Fibroblast of skin of right quadriceps (primary cell): ENCODE measurements at regions not wholly inside any gene's neighbourhood (a gene's known extent, or its start where the extent isn't known, plus 50 kb on each side); places are given as distances from the start of the nearest gene placed in this dataset.
"Not testable (repeated sequence)": the region's sequence is repeated elsewhere in the genome, so short reads cannot be mapped to it uniquely, and the experiment has no call there.

ENCODE experiments used
- DNase-seq: peaks from one replicate; pipeline ENCODE4 v3.0.0-alpha.2; 2013

- DNase-seq, result no peak
Measured at GRCh38 chr2:153299809-153300208, 178.8 kb downstream of the RPRM start.

- no peak for DNase-seq
Measured at GRCh38 chr2:153299217-153299616, 179.3 kb downstream of the RPRM start.

DNA sequence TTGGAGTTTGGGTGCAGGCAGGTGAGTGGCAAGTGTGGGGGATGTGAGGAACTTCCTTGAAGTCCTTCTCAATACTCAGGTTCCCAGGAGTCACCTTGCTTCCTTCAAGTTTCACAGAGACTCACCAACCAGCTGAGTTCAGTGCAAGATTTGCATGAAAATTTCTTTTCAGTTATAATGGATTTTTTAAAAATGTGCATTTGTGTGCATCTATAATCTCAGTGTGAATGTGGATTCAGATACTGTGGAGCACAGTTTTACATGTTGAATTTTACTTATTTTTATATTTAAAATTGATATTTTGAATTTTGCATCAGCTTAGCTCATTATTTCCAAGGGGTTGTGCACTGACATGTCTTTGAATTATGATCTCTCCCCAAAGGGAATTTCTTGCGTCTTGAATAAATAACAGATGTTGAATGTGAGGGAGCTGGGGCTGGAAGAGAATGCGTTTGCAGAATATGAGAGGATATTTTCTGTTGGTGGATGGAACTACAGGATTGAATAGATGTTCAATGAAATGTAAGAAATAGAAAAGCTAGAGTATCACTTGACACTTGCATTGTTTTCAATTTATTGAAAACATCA is 184.3 kb downstream of the RPRM start:
- DNase-seq, result no peak

DNA sequence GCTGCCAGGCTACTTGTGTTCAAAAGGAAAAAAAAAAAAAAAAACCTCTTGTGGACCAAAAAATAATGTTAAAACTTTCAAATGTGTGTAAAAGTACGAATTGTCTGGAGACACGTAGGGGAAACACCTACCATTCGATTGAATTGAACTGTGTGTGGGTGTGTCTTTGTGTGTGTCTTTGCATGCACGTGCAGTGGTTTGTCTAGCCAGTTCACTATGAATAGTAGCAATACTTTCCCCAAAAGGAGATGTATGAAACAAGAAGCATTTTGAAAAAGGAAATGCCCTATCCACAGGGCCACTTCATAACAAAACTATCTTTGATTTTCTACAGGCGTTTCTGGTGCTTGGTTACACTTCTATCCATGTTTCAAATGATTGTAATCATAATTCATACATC is 186.8 kb downstream of the RPRM start:
- no peak for DNase-seq

DNA sequence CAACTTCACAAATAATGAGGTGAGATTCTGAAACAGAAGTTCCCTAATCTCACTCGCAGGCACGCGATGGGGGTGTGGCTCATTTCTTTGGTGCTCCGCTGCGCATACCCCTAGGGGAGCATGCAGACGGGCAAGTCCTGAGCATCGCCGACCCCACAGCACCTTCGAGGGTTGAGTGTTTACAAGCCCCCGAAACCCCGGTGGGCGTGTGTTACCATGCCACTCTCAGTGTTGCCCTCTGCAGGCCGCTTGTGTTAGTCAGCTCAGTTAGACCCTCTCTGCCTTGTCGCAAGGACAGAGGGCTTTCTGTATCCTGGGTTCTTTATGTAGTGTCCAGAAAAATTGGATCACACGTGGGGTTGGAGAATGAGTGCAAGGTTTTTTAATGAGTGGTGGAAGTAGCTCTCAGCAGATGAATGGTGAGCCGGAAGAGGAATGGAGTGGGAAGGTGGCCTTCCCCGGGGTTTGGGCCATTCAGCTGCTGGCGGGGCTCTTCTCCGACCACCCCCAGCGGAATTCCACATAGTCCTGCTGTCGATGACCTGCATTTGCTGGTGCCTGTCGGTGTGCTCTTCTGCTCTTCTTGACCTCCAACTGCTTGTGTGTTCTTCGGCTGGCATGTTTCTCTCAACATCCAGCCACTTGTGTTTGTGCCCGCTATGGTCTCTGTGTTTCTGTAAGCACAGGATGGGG is 191.3 kb downstream of the RPRM start:
- no peak for DNase-seq

- DNase-seq, result no peak
Measured at GRCh38 chr2:153268941-153269461, 209.6 kb downstream of the RPRM start.

- DNase-seq, result not testable (repeated sequence)
Measured at GRCh38 chr2:153256876-153257275, 221.7 kb downstream of the RPRM start.

DNA sequence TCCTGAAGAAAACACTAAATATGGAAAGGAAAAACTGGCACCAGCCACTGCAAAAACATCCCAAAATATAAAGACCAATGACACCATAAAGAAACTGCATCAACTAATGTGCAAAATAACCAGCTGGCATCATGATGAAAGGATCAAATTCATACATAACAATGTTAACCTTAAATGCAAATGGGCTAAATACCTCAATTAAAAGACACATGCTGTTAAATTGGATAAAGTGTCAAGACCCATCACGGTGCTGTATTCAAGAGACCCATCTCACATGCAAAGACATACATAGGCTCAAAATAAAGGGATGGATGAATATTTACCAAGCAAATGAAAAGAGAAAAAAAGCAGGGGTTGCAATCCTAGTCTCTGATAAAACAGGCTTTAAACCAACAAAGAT is 231.9 kb downstream of the RPRM start:
- DNase-seq, result not testable (repeated sequence)

DNA sequence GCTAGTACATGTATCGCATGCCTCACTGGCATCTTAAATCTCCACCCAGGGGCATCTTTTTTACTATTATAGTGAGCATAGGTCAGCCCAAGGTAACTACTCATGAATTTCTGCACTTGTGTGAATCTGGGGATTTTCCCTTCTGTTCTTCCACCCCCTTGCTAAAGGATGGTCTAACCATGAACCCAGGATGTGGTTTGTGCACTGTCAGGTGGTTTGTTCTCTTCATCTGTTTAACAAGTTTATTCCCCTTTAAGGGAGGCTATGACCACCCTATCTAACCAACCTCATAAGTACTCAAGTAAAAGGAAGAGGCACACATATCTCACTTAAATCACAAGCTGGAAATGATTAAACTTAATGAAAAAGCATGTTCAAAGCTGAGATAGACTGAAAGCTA is 243.0 kb downstream of the RPRM start:
- no peak for DNase-seq

DNA sequence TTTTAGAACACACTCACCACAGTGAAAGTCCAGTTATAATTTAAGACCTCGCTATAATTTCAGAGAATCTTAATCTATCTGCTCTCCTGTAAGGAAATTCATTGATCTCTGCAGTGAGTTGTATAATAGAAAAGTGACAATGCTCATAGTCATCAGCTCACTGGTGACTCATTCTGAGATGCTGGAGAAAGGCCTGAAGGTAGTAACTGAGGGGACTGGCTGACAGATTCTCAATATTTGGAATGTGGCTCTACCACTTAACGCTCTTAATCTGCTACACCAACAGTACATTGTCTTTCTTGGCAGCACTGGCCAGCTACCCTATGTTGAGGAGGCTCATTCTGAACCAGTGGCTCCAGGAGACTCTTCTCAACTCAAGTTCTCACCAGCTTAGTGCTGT is 246.1 kb downstream of the RPRM start:
- DNase-seq, result no peak

DNA sequence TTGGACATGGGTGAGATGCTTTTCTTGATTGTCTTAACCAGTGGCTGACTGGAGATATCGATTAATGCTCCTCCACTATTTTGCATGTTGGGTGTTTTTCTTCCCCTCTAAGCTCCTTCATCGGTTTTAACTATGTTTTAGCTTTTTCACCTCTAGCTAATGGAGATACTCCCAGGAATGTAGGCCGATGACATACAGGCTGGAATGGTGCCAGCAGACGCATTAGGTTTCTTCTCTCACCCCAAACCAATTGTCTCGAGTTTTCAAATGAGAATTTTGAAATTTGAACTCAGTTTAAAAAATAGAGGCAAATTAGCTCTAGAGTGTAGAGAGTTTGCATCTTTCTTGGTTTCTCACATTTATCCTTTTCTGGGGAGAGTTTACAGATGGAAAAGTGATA is 247.6 kb downstream of the RPRM start:
- no peak for DNase-seq

DNA sequence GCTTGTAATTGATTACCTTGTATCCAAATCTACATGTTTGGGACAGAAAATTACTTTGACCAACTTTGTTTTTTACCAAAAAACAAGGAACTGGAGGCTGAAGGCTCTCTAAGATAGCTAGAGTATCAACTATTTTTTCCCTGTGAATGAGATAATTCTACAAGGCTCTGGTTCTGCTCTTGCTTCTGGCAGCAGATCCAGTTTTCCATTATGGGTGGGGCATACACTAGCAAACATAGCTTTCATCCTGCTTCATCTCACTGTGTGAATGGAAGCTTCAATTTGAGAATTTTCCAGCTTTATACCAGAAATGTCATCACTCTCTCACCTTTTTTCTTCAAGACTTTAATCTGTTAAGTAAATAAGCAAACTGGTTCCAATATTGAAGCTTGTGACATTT is 249.7 kb downstream of the RPRM start:
- DNase-seq, result no peak

- DNase-seq, result no peak
Measured at GRCh38 chr2:153227981-153228380, 250.6 kb downstream of the RPRM start.

GRCh38 chr2:153222231-153223165 is 256.1 kb downstream of the RPRM start:
- DNase-seq, result no peak

GRCh38 chr2:153221506-153221905 is 257.1 kb downstream of the RPRM start:
- no peak for DNase-seq

GRCh38 chr2:153221087-153221486 is 257.5 kb downstream of the RPRM start:
- DNase-seq, result no peak

GRCh38 chr2:153218851-153219250 is 259.7 kb downstream of the RPRM start:
- no peak for DNase-seq

DNA sequence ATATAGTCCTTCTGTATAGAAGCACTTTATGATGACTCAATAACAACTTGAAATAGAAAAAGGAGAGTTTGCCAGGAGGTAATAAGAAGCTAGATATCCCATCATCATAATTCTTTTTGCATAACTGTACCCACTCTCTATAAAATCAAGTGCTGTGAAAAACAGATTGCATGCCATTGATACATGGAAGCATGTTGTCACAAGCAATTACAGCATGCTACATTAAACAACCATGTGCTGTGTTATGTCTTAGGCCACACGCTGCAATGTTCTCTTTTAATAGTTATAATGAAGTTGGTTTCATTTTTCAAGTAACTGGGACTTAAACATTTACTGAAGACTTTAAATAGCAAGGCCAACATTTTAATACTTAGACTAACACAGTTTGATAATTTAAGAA is 264.2 kb downstream of the RPRM start:
- no peak for DNase-seq

- no peak for DNase-seq
Measured at GRCh38 chr2:153213022-153213421, 265.5 kb downstream of the RPRM start.

DNA sequence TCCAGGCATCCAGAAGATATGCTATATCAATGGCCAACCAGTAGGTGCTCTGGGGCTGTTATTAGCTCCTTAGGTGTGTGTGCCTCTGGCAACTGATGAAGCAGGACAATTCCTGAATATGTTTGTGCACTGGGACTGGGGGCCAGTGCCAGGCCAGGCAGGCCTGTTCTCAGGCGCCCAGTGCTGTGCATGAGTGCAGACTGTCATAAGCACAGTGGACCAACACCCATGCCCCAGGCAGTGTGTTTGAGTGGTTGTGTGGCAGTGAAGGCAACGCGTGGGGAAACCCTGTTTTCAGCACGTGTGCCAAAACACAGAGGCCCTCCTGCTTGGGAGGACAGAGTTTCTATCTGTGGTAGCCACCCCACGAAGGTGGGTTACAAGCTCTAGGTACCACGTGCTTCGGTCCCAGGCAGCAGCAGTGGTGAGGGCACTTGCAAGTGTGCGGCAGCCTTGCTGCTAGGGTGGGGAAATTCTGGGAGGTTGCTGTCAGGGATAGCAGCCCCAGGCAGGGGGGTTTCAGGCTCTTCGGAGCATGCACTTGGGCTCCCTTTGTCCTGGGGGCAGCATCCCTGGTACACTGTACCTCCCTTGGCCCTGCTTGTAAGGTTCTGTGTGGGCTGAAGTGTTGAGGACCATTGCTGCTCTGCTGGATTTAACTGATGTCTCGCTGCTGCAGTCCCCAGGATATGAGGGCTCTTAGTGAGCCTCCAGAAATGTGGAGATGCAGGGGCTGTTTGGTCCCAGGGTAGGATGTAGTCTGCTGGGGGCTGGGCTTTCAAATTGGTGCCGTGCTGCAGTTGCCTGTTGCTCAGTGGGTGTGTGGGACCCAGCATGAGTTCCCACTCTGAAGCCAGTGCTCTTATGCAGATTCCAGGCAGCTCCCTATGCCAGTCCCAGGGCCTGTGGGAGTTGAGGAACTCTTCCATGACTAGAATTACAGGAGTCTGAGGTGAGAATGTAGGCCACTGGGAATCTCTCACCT is 280.9 kb downstream of the RPRM start:
- DNase-seq, result no peak

DNA sequence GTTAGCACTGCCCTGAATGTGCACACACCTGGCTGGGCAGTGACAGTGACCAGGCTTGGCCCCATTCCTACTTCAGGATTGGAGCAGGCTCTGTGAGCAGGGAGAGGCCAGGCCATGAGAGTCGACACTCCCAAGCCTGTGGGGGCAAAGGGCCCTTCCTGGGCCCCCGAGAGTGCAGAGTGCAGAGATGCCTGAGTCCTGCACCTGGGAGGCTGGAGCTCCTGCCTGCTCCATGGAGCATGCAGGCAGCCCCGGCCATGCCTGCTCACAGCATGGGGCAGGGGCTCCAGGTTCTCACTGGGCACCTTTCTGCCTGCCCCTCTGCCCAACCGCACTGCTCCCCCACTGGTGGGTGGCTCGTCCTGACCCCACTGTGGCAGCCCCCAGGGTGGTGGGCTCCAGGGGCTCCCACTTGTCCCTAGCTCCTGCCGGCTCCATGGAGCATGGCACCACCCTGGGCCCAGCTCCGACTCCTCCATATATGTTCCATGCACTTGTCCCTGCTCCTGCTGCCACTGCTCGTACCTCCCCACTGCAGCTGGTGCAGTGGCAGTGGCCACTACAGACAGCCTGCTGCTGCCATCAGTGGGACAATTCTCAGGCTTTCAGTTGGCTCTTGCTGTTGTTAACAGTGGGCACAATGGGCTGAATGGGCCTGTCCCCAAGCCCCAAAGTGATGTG is 282.0 kb downstream of the RPRM start:
- DNase-seq, result no peak

GRCh38 chr2:153195342-153195741 is 283.2 kb downstream of the RPRM start:
- no peak for DNase-seq
